Calu3 (cell line): ENCODE measurements at regions not wholly inside any gene's neighbourhood (a gene's known extent, or its start where the extent isn't known, plus 50 kb on each side); places are given as distances from the start of the nearest gene placed in this dataset.
"Not testable (repeated sequence)": the region's sequence is repeated elsewhere in the genome, so short reads cannot be mapped to it uniquely, and the experiment has no call there.

Experiments
- BruUV-seq: library from RNA; stranded (reverse); fragments of 400-500 nt; replicated peaks from 2 replicates; lab custom pipeline; 2021; lab: Mats Ljungman, UMichigan
- CTCF ChIA-PET: fragments of 300-600 bp; sonication (Branson Sonifier 250); formaldehyde crosslinking; loops from one replicate; lab custom pipeline; 2022; ENCODE audit warnings: antibody characterized with exemption; lab: Charles Lee
- DNase-seq: peaks from one replicate; pipeline ENCODE4 v3.0.0; 2022
- H3K27ac Mint-ChIP-seq: one replicate; pipeline ENCODE4 v1.8.0; 2022; ENCODE audit warnings: mixed read lengths; ENCODE audit not compliant: unreplicated experiment
- H3K27me3 Mint-ChIP-seq: one replicate; pipeline ENCODE4 v1.8.0; 2022; ENCODE audit warnings: mixed read lengths; ENCODE audit not compliant: unreplicated experiment
- H3K36me3 Mint-ChIP-seq: one replicate; pipeline ENCODE4 v1.8.0; 2022; ENCODE audit warnings: mild to moderate bottlenecking, moderate library complexity, mixed read lengths; ENCODE audit not compliant: insufficient read depth, unreplicated experiment
- H3K4me1 Mint-ChIP-seq: one replicate; pipeline ENCODE4 v1.8.0; 2022; ENCODE audit warnings: mild to moderate bottlenecking, low read depth, mixed read lengths; ENCODE audit not compliant: unreplicated experiment
- H3K4me3 Mint-ChIP-seq: one replicate; pipeline ENCODE4 v1.8.0; 2022; ENCODE audit warnings: mild to moderate bottlenecking, low read depth, moderate library complexity, mixed read lengths; ENCODE audit not compliant: unreplicated experiment
- H3K9me3 Mint-ChIP-seq: one replicate; pipeline ENCODE4 v1.8.0; 2022; ENCODE audit warnings: low read depth, mixed read lengths; ENCODE audit not compliant: unreplicated experiment
- CTCF ChIP-seq: fragments of 200-600 bp; IDR thresholded peaks from one replicate; pipeline ENCODE4 v1.8.0; 2022; ENCODE audit warnings: antibody characterized with exemption; ENCODE audit not compliant: unreplicated experiment
- intact Hi-C: fragments of 100-400 bp; cut with micrococcal nuclease; formaldehyde crosslinking; loops from one replicate; pipeline ENCODE4 v1.10.0; 2022; ENCODE audit not compliant: unreplicated experiment

DNA sequence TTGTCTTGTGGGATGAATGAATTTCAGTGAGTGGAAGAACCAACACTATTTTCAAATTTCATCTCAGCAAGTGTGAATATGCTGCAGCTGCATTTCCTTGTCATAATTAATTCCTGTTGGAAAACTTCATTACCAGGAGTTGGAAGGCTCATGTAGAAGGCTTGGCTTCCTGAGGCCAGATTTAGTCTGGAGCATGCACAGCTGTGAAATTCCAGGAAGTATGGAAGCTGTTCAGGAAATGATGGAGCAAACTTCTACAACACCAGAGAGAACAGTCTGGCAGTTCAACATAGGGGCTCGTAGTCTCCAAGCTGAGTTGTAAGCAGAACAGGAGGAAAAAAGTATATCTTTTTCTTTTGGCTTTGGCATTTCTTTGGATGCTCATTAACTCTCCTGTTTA is 1439.9 kb upstream of the CELF2 start:
- no peak for DNase-seq
- Mint-ChIP-seq H3K9me3 (peaks cover 8% of the 10 kb centered on the region), H3K4me3 (no peak overlapping the region), H3K4me1 (no peaks in the 10 kb centered on the region), H3K27me3 (no peaks in the 10 kb centered on the region), H3K36me3 (no peaks in the 10 kb centered on the region), H3K27ac (no peak overlapping the region)
- TF ChIP-seq CTCF, result no peak
- intact Hi-C loops, result no loop called here
- CTCF ChIA-PET, result no interaction called here
- no TSS peak for BruUV-seq

DNA sequence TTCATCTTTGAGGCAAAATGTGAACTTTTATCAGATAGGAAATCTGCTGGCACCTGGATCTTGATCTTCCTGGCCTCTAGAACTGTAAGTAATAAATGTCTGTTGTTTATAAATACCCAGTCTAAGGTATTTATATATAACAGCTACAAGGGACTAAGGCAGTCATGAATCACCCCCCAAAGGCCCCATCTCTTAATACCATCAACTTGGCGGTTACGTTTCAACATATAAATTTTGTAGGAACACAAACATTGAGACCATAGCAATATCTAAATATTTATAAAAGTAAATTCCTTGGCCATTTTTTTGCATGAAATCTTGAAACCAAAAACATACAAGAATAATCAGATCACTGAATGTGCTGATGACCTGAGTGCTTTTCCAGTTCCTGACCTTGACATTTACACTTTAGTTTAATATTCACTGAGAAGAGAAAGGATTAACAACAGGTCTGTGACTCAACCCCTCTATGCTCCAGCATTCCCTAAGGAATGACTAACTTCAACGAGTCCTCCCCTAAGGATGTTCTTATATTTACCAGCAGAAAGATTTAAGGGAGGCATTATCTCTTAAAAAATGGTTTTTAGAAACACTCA is 1438.5 kb upstream of the CELF2 start:
- no TSS peak for BruUV-seq
- no peaks in the 10 kb centered on the region for H3K36me3 Mint-ChIP-seq
- CTCF ChIA-PET, result no interaction called here
- H3K4me3 Mint-ChIP-seq, result no peak overlapping the region
- no peak overlapping the region for H3K27ac Mint-ChIP-seq
- DNase-seq, result no peak
- H3K9me3 Mint-ChIP-seq, result peaks cover under 1% of the 10 kb centered on the region
- H3K27me3 Mint-ChIP-seq, result no peaks in the 10 kb centered on the region
- no peaks in the 10 kb centered on the region for H3K4me1 Mint-ChIP-seq
- intact Hi-C loops, result no loop called here
- TF ChIP-seq CTCF, result no peak

DNA sequence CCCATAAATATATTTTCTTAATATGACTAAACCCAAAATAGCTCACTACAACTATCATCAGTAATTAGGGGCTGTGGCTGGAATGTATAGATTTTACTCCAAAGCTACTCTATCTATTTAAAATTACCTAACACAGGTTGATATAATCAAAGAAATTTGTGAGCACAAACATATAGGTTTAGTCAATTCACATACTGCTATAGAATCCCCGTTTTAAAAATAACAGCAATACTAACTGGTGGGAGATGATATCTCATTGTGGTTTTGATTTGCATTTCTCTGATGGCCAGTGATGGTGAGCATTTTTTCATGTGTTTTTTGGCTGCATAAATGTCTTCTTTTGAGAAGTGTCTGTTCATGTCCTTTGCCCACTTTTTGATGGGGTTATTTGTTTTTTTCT is 1434.9 kb upstream of the CELF2 start:
- H3K36me3 Mint-ChIP-seq, H3K9me3 Mint-ChIP-seq, H3K4me1 Mint-ChIP-seq, BruUV-seq, H3K4me3 Mint-ChIP-seq, CTCF ChIA-PET, H3K27ac Mint-ChIP-seq, DNase-seq, intact Hi-C loops, H3K27me3 Mint-ChIP-seq: not testable (repeated sequence)

- no peak for TF ChIP-seq CTCF
- H3K9me3 Mint-ChIP-seq, result peaks cover 21% of the 10 kb centered on the region
- H3K27me3 Mint-ChIP-seq, result no peaks in the 10 kb centered on the region
- DNase-seq, result no peak
- no peaks in the 10 kb centered on the region for H3K36me3 Mint-ChIP-seq
- intact Hi-C loops, result no loop called here
- CTCF ChIA-PET, result no interaction called here
- H3K4me1 Mint-ChIP-seq, result no peaks in the 10 kb centered on the region
- BruUV-seq, result no TSS peak
- no peak overlapping the region for H3K27ac Mint-ChIP-seq
- H3K4me3 Mint-ChIP-seq, result no peak overlapping the region
These were observed 1421.2 kb upstream of the CELF2 start for GRCh38 chr10:9596368-9596920.

- Mint-ChIP-seq H3K9me3 (peaks cover 8% of the 10 kb centered on the region), H3K36me3 (no peaks in the 10 kb centered on the region), H3K27me3 (no peaks in the 10 kb centered on the region), H3K4me1 (no peaks in the 10 kb centered on the region), H3K27ac (no peak overlapping the region), H3K4me3 (no peak overlapping the region)
- no peak for TF ChIP-seq CTCF
- BruUV-seq, result no TSS peak
- no peak for DNase-seq
- CTCF ChIA-PET, result no interaction called here
- intact Hi-C loops, result no loop called here
These were observed 1414.7 kb upstream of the CELF2 start for GRCh38 chr10:9602998-9603397.
